ENCODE measurements at regions not wholly inside any gene's neighbourhood (a gene's known extent, or its start where the extent isn't known, plus 50 kb on each side); places are given as distances from the start of the nearest gene placed in this dataset.

- TF ChIP-seq EP300 (IDR thresholded peaks at IDR 0.05; ENCODE audit: borderline replicate concordance) = no peak
- TF ChIP-seq, protein P1, sequence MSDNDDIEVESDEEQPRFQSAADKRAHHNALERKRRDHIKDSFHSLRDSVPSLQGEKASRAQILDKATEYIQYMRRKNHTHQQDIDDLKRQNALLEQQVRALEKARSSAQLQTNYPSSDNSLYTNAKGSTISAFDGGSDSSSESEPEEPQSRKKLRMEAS (IDR thresholded peaks at IDR 0.05) = no peak
- TF ChIP-seq CEBPB (IDR thresholded peaks at IDR 0.05) = no peak
- no peak for TF ChIP-seq TAF1 (IDR thresholded peaks at IDR 0.05; ENCODE audit: low read depth)
- TF ChIP-seq, protein P2, sequence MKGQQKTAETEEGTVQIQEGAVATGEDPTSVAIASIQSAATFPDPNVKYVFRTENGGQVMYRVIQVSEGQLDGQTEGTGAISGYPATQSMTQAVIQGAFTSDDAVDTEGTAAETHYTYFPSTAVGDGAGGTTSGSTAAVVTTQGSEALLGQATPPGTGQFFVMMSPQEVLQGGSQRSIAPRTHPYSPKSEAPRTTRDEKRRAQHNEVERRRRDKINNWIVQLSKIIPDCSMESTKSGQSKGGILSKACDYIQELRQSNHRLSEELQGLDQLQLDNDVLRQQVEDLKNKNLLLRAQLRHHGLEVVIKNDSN (IDR thresholded peaks at IDR 0.05) = no peak
- no peak for TF ChIP-seq YY1 (IDR thresholded peaks at IDR 0.05; ENCODE audit: low read depth)
- TF ChIP-seq ZBTB7A (IDR thresholded peaks at IDR 0.05; ENCODE audit: low read depth) = no peak
- no peak for TF ChIP-seq EGR1 (IDR thresholded peaks at IDR 0.05)
- no peak for TF ChIP-seq RAD21 (IDR thresholded peaks at IDR 0.05; ENCODE audit: low read depth)
- no peak for TF ChIP-seq REST (IDR thresholded peaks at IDR 0.05; ENCODE audit: low read depth)
Measured at GRCh38 chr4:187929024-187929423, 66.5 kb upstream of the ZFP42 start.

Measured in Ishikawa (cell line).